Medulla oblongata (tissue), 1 donor: ENCODE measurements at regions not wholly inside any gene's neighbourhood (a gene's known extent, or its start where the extent isn't known, plus 50 kb on each side); places are given as distances from the start of the nearest gene placed in this dataset.
"Not testable (repeated sequence)": the region's sequence is repeated elsewhere in the genome, so short reads cannot be mapped to it uniquely, and the experiment has no call there.

Source experiments
- DNase-seq: peaks from one replicate; pipeline ENCODE4 v3.0.0-alpha.2; 2015; ENCODE audit errors: extremely low spot score

DNA sequence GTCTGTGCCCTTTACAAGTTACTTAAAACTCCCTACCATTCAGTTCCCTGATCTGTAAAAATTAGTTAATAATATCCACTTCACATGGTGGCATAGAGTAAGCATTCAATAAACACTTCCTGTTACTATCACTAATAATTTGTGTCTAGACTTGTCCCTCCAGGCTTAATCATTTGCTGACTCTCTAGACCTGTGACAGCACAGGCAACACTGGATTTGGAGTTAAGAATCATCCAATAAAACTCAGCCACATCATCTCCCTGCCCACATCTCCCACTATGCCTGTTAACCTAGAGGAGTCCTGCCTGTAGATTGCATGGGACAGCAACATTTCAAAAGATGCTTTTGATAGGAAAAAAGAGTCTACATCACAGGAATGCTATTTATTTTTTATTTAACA lies 564.6 kb downstream of the MFSD1 start:
- no peak for DNase-seq

DNA sequence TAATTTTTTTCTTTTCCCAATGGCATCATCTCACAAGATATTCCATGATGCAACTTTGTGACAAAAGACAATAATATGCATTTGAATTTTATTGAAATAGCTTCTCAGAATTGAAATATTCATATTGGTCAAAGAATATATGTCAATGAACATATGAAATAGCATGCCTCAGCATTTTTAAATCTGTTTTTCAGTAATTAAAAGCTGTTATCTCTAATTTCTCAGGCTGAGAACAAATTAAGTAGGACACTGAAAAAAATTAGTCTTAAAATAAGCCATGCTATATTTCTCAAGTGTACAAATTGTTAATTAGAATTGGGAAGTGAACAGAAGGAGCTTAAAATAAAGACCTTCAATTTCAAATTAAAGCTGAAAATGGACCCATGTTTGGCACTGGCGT lies 570.1 kb downstream of the MFSD1 start:
- no peak for DNase-seq

DNA sequence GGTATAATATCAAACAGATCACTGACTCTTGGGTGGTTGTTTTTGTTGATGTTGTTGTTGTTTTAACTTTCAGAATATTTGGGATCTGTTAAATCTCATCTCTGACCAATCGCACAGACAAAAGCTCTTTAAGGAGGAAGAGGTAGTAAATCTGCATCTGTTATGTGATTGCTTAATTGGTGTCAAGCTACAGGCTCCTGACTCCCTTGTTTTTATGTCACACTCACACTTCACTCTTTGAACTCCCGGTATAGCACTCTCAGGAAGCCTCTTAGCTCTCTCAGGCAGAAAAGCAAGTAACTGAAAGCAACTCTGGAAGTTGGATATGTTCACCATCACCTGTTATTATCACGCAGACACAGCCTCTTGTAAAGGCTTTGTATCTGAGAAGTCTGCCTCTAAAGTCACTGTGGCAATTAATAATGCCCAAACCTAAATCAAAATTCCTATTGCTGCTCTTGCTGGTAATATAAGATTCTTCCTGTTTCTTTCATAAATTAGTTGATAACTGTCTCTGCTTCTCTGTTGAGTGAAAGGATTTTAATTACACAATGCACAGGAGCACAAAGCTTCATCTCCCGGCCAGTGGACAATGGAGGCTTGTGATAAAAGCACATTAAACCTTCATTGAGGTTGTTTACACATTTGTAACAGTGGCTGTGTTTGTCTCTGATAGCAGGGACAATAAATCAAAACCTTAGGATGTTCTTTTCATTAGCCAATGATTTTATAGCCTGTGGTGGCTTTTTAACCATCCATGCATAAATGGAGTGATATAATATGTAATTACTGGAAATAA lies 576.7 kb downstream of the MFSD1 start:
- DNase-seq, result peak; percentile 21

DNA sequence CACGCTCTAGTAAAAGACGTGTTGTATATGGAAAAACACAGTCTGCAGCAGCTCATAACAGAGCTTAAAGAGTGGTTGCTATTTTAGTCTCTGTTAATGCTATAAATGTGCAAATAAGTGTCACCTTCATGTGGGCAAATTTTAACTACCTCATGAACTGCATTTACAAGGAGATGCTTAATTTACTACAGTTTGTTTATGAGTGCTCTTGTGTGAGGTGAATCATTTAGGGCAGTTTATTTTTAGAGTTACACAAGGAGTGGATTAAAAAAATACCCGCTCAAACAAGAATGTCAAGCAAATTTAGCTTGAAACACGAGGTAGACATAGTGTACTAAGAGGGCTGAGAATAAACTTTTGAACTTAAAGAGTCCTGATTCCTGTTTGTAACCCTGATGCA lies 579.0 kb downstream of the MFSD1 start:
- no peak for DNase-seq

DNA sequence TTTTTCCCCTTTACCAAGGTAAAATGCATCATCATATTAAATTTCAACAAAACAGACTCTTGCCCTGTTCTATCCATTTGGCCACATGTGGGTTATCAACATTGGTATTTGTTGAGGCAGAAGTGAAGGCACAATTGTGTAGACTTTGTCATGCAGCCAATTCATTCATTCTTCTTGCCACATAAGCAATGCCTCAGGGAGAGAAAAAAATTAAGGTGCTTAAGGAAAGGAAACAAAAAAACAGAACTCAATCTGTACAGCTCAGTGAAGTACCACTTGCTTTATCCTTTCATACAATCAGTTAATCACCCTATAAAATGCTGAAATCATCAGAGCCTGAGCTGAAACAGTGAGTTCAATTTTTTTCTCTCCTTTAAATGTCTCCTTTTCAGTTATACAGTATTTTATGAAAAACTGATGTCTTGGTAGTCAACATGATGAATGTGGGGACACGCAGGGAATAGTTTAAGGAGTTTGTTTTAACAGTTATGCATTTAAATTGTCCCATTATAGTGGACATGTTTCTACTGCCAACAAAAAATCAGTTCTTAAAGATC lies 588.9 kb downstream of the MFSD1 start:
- DNase-seq, result no peak

DNA sequence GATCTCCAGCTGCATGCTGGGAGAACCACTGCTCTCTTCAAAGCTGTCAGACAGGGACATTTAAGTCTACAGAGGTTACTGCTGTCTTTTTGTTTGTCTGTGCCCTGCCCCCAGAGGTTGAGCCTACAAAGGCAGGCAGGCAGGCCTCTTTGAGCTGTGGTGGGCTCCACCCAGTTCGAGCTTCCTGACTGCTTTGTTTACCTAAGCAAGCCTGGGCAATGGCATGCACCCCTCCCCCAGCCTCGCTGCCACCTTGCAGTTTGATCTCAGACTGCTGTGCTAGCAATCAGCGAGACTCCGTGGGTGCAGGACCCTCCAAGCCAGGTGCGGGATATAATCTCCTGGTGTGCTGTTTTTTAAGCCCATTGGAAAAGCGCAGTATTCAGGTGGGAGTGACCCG lies 591.0 kb upstream of the IL12A start:
- DNase-seq, result not testable (repeated sequence)

DNA sequence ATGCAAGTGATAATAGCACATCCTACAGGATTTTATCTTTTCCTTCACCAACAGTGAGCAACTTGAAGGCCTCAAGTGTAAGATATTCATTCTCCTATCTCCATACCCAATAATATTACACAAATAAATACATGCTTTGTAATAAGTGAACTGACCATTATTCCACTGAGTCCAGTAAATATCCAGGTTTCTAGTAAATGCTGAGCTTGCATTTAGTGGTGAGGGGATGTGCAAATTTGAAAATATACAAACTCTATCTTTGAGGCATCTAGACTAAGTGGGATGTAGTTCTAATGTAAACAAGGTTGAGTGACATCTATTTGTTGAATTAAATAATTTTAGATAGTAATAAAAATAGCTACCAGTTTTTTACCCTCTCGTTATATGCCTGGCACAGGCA lies 587.6 kb upstream of the IL12A start:
- no peak for DNase-seq

DNA sequence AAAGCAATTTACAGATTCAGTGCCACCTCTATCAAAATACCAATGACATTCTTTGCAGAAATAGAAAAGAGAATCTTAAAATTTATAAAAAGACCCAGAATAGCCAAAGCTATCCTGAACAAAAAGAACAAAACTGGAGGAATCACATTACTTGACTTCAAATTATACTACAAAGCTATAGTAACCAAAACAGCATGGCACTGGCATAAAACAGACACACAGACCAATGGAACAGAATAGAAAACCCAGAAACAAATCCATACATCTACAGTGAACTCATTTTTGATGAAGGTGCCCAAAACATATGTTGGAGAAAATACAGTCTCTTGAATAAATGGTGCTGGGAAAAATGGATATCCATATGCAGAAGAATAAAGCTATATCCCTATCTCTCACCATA lies 578.9 kb upstream of the IL12A start:
- not testable (repeated sequence) for DNase-seq

DNA sequence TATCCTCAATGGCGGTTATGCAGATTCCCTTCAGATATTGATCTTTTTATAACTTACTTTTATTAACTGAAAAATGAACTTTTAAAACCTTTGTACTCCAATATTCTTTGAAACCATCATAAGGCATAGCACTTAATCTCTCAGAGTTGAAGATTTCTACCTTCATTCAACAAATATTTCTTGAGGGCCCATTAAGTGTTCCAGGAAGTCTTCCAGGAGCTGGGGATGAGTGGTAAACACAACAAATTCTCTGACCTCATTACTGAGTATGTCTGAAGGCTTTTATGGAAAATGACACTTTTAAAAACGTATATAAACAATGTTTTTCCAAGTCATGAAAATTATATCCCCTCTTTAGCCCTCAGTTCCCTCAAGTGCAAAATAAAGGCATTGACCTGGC lies 575.3 kb upstream of the IL12A start:
- no peak for DNase-seq

DNA sequence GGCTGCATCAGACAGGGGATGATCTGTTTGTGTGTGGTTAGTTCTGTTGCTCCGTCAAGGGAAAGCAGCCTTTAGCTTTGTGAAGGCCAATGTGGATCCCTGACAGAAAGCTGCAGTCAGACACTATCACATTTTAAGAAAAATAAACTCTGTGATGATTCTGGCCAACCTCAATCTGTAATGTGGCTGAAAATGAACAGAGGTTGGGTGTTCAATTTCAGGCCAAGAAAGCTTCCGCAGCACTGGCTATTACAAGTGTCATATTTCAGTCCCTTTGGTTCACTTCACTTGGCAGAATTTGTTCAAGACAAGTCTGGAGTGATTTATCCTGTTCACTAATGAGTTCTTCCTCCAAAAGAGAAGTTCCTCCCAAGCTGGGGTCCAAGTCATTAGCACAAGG lies 571.8 kb upstream of the IL12A start:
- DNase-seq, result peak; percentile 6

DNA sequence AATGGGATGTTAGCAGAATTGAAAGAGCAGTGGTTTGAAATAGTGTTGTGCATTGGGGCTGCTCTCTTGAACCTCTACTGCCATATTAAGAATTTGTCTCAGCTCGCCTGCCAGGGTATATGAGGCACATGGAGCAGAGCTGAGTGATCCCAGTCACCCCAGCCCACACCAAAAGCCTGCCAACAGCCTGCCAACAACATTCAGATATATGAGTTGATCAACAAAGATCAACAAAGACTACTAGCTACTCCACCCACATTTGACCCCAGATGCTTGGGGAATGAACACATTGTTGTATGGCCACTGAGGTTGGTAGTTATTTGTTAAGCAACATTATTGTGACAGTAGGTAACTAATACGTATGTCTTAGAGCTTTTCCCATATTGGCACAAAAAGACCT lies 570.9 kb upstream of the IL12A start:
- no peak for DNase-seq

DNA sequence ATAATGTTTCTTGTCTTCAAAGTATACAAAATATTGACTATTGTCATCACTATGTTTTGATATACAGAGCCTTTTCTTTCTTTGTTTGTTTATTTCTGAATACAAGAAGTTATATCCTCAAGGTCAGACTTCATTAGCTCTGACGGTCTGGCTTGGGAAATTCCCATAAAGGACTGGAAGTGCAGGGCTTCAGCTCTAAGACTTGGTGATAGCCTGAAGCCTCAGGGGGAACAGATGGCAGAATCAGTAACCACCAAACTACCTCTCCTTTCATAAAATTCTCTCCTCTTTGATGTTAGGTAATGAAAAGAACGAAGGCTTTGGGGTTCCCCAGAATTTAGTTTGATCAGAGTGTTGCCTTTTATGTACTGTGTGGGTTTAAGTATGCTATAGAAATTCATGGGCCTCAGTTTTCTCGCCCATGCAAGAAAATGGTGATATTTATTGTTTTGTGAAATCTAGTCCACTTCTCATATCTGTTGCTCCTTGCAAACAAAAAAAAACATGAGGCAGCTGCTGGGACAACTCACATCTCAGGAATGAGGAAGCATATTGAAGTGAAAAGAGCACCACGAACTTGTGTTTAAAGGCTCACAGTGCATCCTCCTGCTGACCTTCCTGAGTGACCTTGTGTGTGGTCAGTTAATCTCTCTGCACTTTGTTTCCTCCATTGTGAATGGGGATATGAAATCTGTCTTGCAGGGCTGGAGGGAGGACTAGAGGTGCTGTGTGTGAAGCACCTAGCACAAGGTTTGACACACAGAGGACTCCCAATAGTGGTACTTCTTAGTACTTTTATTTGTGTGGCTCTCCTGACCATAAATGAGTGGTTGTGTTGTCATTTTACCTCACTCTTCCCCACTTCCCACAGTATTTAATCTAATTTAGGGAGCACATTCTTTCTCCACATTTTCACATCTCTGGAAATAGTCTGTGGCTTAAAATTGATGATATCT lies 569.8 kb upstream of the IL12A start:
- no peak for DNase-seq

DNA sequence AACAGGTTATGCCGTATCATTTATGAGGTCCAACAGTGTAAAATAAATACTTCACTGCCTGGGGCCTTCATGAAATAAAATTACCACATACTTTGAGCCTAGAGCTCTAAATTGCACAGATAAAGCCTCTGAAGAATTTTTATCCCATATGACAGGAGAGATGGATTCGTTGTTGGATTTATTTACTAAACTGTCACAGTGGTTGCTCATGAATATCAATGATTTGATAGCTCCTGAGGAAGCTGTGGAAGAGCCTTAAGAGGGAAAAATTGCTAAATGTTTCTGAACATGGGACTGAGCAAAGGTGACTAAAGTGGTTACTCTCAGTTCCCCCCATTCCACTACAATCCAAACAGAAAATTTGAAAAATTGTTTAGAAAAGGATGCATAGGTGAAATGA lies 558.9 kb upstream of the IL12A start:
- no peak for DNase-seq

DNA sequence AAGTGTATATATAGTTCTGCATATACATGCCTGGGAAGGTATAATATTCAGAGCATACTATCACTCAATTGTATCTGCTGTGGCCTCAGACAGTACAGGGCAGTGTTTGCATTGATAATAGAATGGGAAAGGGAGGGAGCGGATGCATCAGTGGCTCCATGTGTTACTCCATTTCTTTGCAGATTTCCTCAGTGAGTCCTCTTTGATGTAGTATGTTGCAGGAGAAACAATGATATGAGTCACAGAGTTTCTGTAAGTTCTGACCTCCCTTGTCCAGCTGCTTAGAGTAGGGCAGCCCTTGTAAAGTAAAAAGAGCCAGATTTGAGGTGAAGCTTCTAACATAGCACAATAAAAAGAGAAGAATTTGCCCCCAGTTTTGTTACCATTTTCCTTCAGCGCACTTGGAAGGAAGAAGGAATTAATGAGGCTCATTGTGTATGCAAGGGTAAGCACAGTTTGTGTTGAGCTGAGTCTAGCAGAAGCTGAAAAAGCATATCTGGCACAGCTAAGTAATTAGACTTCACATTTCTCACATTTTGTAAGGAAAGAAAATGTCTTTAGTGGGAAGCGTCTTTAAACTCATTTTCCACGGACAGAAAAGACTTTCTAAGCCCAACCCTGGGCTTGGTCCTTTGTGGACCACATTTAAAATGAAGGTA lies 555.8 kb upstream of the IL12A start:
- DNase-seq, result peak; percentile 48

DNA sequence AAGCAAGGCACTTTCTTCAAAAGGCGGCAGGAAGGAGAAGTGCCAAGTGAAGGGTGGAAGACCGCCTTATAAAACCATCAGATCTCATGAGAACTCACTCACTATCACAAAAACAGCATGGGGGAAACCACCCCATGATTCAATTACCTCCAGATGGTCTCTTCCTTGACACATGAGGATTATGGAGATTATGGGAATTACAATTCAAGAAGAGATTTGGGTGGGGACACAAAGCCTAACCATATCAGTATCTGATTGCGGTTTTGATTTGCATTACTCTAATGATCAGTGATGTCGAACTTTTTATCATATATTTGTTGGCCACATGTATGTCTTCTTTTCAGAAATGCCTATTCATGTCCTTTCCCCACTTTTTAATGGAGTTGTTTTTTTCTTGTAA lies 549.3 kb upstream of the IL12A start:
- no peak for DNase-seq

DNA sequence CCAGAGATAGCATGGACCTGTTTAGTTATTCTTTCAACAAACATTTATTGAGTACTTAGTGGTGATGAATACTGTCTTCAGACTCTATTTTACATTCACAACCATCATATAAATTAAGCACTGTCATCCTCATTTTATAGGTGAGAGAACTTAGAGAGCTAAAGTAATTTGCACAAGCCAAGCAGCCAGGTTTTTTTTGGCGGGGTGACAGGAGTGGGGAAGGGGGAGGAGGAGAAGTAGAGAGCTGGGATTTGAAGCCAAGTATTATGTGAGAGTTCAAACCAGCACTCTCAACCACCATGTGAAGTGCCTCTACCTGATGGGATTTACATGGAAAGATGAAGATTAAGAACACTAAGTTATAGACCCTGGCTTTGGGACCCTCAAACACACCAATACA lies 547.4 kb upstream of the IL12A start:
- no peak for DNase-seq

DNA sequence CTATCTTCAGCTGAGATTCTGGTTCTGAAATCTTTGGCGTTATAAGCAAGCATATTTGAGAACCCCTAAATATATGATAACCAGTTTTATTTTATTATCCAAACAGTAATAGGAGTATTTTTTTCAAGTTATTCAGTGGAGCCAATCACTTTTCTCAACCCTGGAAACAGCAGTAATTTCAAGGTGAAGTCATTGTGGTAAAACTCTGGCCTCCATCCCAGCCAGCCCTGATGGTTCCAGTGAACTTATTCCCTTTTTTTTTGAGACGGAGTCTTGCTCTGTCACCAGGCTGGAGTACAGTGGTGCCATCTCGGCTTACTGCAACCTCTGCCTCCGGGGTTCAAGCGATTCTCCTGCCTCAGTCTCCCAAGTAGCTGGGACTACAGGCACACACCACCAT lies 545.4 kb upstream of the IL12A start:
- no peak for DNase-seq

DNA sequence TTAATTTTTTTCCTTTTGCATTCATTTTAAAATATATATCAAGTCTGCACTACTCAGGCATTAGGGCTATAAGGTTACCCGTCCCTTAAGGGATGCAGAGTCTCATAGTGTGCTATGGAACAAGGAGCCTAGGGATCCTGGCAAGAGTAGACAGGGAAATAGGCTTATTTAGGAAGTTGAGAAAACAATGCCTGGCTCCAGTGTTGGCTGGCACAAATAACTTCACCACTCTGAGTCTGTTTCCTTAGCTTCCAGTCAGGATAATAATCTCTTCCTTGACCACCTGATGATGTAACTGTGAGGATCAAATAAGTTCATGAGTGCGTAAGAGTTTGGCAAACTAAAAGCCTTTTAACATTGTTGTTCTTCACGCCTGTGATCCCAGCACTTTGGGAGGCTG lies 540.8 kb upstream of the IL12A start:
- DNase-seq, result no peak

DNA sequence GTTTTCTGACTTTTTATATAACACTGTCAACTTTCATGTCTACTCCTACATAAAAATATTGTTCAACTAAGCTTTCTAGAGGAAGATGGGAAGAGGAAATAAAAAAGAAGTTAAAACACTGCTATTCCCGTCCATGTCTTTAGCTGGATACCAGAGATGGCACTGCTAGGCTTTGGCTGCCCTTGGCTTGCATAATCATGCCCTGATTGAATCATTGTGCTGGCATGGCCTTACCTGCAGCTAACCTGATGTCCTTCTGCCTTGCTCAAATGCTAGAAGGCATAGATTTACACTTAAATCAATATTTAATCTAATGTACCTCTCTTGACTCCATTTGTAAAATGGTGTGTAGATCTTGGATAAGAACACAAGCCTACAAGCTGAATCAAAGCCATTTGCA lies 539.7 kb upstream of the IL12A start:
- DNase-seq, result no peak

DNA sequence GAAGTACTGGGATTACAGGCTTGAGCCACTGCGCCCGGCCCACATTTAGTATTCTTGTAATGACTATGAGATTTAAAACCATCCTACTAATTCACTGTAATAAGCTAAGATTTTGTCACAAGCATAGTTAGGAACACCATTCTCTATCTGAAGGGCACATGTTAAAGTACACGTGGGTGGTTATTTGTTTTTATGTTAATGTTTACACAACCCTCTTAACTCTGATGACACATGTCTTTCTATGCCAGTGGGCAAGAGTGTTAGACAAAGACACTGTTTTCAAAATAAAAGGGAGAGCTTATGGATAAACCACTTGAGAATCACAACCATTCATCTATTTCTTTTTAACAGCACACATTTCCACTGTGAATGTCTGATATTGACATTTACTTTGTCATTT lies 537.6 kb upstream of the IL12A start:
- DNase-seq, result no peak

DNA sequence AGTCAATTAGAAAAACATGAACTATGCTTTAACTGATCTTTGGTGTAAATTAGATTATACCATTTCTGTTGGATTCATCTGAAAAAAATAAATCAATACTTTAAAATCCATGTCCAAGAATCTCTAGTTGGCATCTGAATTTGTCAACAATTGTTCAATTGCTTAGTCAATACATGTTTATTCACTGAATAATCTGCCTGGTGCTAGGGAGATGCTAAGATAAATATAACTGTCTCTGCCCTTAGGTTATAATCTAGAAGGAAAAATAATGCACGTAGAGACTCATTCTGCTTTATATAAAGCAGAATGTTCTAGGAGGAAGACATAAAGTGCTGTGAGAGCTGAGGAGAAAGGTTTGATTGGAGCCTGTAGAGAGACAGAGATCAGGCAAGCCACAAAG lies 537.2 kb upstream of the IL12A start:
- no peak for DNase-seq

DNA sequence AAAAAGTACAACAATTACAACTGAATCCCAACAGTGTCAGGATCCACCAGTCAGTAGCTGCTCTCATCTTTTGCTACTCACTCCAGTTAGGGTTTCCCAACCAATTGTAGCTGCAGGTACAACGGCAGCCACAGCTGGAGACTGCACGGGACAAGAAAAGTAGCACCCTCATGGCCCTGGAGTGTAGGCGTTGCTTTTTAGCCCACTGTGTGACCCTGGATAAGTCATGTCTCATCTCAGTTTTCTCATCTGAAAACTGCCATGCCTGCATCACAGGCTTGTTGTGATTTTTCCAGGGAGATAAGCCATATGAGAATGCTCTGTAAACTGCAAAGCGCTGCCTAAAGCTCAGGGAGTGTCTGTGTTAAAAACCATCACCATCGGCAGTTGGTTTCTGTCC lies 535.6 kb upstream of the IL12A start:
- no peak for DNase-seq
